Endodermal cell (in vitro differentiated cells): ENCODE measurements at regions not wholly inside any gene's neighbourhood (a gene's known extent, or its start where the extent isn't known, plus 50 kb on each side); places are given as distances from the start of the nearest gene placed in this dataset.
A peak's percentile ranks its signal among the peaks of the same experiment; 100 is the strongest.

Source experiments
- DNase-seq: peaks from one replicate; pipeline ENCODE4 v3.0.0-alpha.2; 2017
- H3K27ac ChIP-seq: 2 replicates; pipeline ENCODE4 v1.5.1; 2013; ENCODE audit warnings: mild to moderate bottlenecking, low read depth, low read length, moderate library complexity
- H3K27me3 ChIP-seq: 2 replicates; pipeline ENCODE4 v1.6.1; 2013; ENCODE audit warnings: mild to moderate bottlenecking, low read length, moderate library complexity; ENCODE audit not compliant: insufficient read depth, control insufficient read depth, poor library complexity, severe bottlenecking
- H3K36me3 ChIP-seq: 2 replicates; pipeline ENCODE4 v1.7.0; 2013; ENCODE audit warnings: mild to moderate bottlenecking, low read length, moderate library complexity; ENCODE audit not compliant: control insufficient read depth, insufficient read depth
- H3K4me1 ChIP-seq: one replicate; pipeline ENCODE4 v1.7.0; 2013; ENCODE audit warnings: low read length; ENCODE audit not compliant: control insufficient read depth, insufficient read depth
- H3K4me3 ChIP-seq: 2 replicates; pipeline ENCODE4 v1.5.1; 2013; ENCODE audit warnings: mild to moderate bottlenecking, low read length, moderate library complexity
- H3K9ac ChIP-seq: 2 replicates; pipeline ENCODE4 v1.6.1; 2013; ENCODE audit warnings: mild to moderate bottlenecking, low read length, moderate library complexity; ENCODE audit not compliant: poor library complexity, severe bottlenecking; ENCODE audit errors: extremely low read depth
- H3K9me3 ChIP-seq: 2 replicates; pipeline ENCODE4 v1.6.1; 2013; ENCODE audit warnings: mild to moderate bottlenecking, low read length, moderate library complexity; ENCODE audit not compliant: control insufficient read depth
- H3K27ac Mint-ChIP-seq: 2 replicates; pipeline ENCODE4 v1.8.0; 2020; ENCODE audit warnings: mixed read lengths
- H3K27me3 Mint-ChIP-seq: 2 replicates; pipeline ENCODE4 v1.8.0; 2021; ENCODE audit warnings: mild to moderate bottlenecking, mixed read lengths; ENCODE audit not compliant: insufficient read depth
- H3K36me3 Mint-ChIP-seq: 2 replicates; pipeline ENCODE4 v1.8.0; 2020; ENCODE audit warnings: low read depth, mixed read lengths
- H3K4me1 Mint-ChIP-seq: 2 replicates; pipeline ENCODE4 v1.8.0; 2020; ENCODE audit warnings: mixed read lengths
- H3K4me3 Mint-ChIP-seq: 2 replicates; pipeline ENCODE4 v1.8.0; 2020; ENCODE audit warnings: mild to moderate bottlenecking, moderate library complexity, mixed read lengths
- H3K9me3 Mint-ChIP-seq: 2 replicates; pipeline ENCODE4 v1.8.0; 2020; ENCODE audit warnings: mild to moderate bottlenecking, mixed read lengths
- WGBS, 2 experiments: methylation state at CpG; one replicate each; pipeline versions ENCODE4 v1.1.5 to v1.1.7; 2013; ENCODE audit warnings: missing lambda C conversion rate in 2 of 2, mixed read lengths in 1 of 2; ENCODE audit not compliant: insufficient coverage in 1 of 2, insufficient read length in 1 of 2; 5-methylcytosine and 5-hydroxymethylcytosine counted together
- TF ChIP-seq, protein P1 (sequence below): fragments of 200-600 bp; sonication (generic); conservative IDR thresholded peaks from 2 replicates; pipeline ENCODE4 v1.5.0; 2021; ENCODE audit warnings: antibody characterized with exemption, mild to moderate bottlenecking

DNA sequence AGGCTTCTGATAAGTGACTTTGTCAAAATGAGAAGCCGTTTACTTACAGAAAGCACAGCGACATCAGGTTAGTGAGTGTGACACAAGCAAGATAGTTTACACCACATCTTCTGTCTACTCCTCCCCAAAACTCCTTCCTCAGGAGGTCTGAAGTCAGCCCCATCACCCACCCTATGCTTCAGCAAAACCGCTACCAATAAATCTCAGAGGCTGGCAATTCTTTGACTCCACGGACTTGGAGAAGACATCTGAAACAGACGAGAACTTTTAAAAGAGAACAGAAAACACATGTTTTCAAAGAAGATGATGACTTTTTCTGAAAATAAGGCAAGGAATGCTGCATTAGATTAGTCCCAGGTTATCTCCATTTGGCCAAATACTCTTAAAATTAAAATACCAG is 261.1 kb downstream of the TBC1D4 start:
- Mint-ChIP-seq H3K36me3 (no peaks in the 10 kb centered on the region), H3K4me3 (no peak overlapping the region), H3K4me1 (peaks cover 5% of the 10 kb centered on the region), H3K9me3 (no peaks in the 10 kb centered on the region), H3K27me3 (peaks cover 29% of the 10 kb centered on the region), H3K27ac (no peak overlapping the region)
- DNase-seq: no peak
- TF ChIP-seq, protein P1, sequence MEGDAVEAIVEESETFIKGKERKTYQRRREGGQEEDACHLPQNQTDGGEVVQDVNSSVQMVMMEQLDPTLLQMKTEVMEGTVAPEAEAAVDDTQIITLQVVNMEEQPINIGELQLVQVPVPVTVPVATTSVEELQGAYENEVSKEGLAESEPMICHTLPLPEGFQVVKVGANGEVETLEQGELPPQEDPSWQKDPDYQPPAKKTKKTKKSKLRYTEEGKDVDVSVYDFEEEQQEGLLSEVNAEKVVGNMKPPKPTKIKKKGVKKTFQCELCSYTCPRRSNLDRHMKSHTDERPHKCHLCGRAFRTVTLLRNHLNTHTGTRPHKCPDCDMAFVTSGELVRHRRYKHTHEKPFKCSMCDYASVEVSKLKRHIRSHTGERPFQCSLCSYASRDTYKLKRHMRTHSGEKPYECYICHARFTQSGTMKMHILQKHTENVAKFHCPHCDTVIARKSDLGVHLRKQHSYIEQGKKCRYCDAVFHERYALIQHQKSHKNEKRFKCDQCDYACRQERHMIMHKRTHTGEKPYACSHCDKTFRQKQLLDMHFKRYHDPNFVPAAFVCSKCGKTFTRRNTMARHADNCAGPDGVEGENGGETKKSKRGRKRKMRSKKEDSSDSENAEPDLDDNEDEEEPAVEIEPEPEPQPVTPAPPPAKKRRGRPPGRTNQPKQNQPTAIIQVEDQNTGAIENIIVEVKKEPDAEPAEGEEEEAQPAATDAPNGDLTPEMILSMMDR: no peak
- Histone ChIP-seq H3K36me3 (no peaks in the 10 kb centered on the region), H3K27ac (no peak overlapping the region), H3K4me1 (no peaks in the 10 kb centered on the region), H3K4me3 (no peak overlapping the region), H3K9me3 (no peaks in the 10 kb centered on the region), H3K9ac (no peak overlapping the region), H3K27me3 (peaks cover 29% of the 10 kb centered on the region)
- 89% methylated on average over 3 to 5 of the region's 5 CpGs for WGBS, 2 experiments

DNA sequence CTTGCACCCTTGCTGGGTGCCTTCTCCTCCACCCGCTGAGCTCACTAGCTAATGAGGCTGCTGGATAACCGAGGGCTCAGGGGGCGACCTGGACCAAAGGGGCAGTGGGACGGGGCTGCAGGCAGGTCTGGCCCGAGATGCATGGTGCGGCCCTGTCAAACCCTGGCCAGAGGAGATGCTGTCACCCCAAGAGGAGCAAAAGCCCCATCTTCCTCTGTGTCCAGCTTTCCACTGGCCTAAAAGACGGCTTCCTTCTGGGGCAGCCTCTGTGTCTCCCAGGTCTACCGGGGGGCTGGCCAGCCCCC is 261.8 kb downstream of the TBC1D4 start:
- no peak for DNase-seq
- Mint-ChIP-seq H3K4me3 (peak overlapping the region; percentile 39), H3K27me3 (peaks cover 31% of the 10 kb centered on the region), H3K4me1 (peaks cover 5% of the 10 kb centered on the region), H3K36me3 (no peaks in the 10 kb centered on the region), H3K27ac (no peak overlapping the region), H3K9me3 (no peaks in the 10 kb centered on the region)
- Histone ChIP-seq H3K36me3 (no peaks in the 10 kb centered on the region), H3K27me3 (peaks cover 34% of the 10 kb centered on the region), H3K4me1 (no peaks in the 10 kb centered on the region), H3K27ac (no peak overlapping the region), H3K9me3 (no peaks in the 10 kb centered on the region), H3K4me3 (no peak overlapping the region), H3K9ac (no peak overlapping the region)
- 90 to 93% methylated on average over 4 to 8 of the region's 8 CpGs for WGBS, 2 experiments
- TF ChIP-seq, protein P1: no peak

DNA sequence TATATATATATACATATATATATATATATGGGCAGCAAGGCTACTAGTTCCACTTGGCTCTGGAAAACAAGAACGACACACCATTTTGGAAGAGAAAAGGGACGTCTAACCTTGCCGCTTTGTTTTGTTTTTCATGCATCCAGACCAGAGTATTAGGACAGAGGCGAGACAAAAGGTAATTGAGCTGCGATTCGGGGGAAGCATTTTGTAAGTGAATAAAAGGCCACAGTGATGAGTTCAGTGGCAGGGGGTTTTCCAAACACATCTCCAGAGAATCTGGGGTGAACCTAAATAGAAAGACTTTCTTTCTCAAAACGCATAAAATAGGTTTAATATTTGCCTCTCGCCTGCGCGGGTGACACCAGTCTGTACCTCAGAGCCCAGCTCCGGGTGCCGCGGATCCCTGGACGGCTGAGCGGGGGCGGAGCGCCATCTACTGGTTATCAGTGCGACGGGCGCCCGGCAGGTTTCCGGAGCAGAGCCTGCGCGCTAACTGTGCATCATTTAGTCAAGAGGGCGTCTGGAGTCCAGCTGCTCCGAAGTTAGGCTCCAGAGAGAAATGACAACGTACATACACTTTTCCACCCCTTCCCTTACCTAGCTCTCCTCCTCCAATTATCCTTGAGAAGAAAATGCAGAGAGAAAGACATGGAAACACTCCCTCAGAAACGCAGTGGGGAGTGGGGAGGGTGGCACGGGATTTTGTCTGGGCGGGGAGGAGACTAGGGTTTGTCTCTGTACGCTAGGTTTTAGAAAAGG is 262.3 kb downstream of the TBC1D4 start:
- no peak overlapping the region for H3K4me3 ChIP-seq
- peak overlapping the region; percentile 39 for H3K4me3 Mint-ChIP-seq
- no peaks in the 10 kb centered on the region for H3K36me3 ChIP-seq
- H3K27me3 Mint-ChIP-seq: peaks cover 31% of the 10 kb centered on the region
- no peak overlapping the region for H3K9ac ChIP-seq
- peaks cover 34% of the 10 kb centered on the region for H3K27me3 ChIP-seq
- no peak overlapping the region for H3K27ac Mint-ChIP-seq
- H3K9me3 ChIP-seq: no peaks in the 10 kb centered on the region
- 9 to 19% methylated on average over 21 to 31 of the region's 31 CpGs for WGBS, 2 experiments
- DNase-seq: peak; percentile 94
- H3K4me1 Mint-ChIP-seq: peaks cover 5% of the 10 kb centered on the region
- no peak overlapping the region for H3K27ac ChIP-seq
- H3K36me3 Mint-ChIP-seq: no peaks in the 10 kb centered on the region
- H3K9me3 Mint-ChIP-seq: no peaks in the 10 kb centered on the region
- no peaks in the 10 kb centered on the region for H3K4me1 ChIP-seq
- TF ChIP-seq, protein P1: peak; percentile 99
